GM19372 (cell line): ENCODE measurements at regions not wholly inside any gene's neighbourhood (a gene's known extent, or its start where the extent isn't known, plus 50 kb on each side); places are given as distances from the start of the nearest gene placed in this dataset.

Source experiments
- ATAC-seq: cut with Tn5 transposase; IDR thresholded peaks from one replicate; pipeline ENCODE4 v1.9.1; 2021; ENCODE audit warnings: mild to moderate bottlenecking, low read depth, moderate library complexity; ENCODE audit not compliant: unreplicated experiment

- no peak for ATAC-seq
These were observed 283.8 kb upstream of the DAB1 start for GRCh38 chr1:57707631-57708030.

- no peak for ATAC-seq
These were observed 281.0 kb upstream of the DAB1 start for GRCh38 chr1:57704811-57705210.

GRCh38 chr1:57704231-57704630 lies 280.4 kb upstream of the DAB1 start:
- no peak for ATAC-seq

- no peak for ATAC-seq
These were observed 273.0 kb upstream of the DAB1 start for GRCh38 chr1:57696904-57697303.

GRCh38 chr1:57696043-57696442 lies 272.2 kb upstream of the DAB1 start:
- no peak for ATAC-seq

- ATAC-seq, result no peak
These were observed 262.4 kb upstream of the DAB1 start for GRCh38 chr1:57686306-57686705.

- ATAC-seq, result no peak
These were observed 259.4 kb upstream of the DAB1 start for GRCh38 chr1:57683037-57683942.

- no peak for ATAC-seq
These were observed 254.3 kb upstream of the DAB1 start for GRCh38 chr1:57678138-57678537.

GRCh38 chr1:57675776-57676175 lies 251.9 kb upstream of the DAB1 start:
- no peak for ATAC-seq

GRCh38 chr1:57674801-57675200 lies 250.9 kb upstream of the DAB1 start:
- ATAC-seq, result no peak

GRCh38 chr1:57672346-57673140 lies 248.7 kb upstream of the DAB1 start:
- ATAC-seq, result no peak

- ATAC-seq, result no peak
These were observed 247.9 kb upstream of the DAB1 start for GRCh38 chr1:57671750-57672149.

GRCh38 chr1:57659804-57660203 lies 235.9 kb upstream of the DAB1 start:
- no peak for ATAC-seq

- no peak for ATAC-seq
These were observed 231.3 kb upstream of the DAB1 start for GRCh38 chr1:57655161-57655560.

- no peak for ATAC-seq
These were observed 220.8 kb upstream of the DAB1 start for GRCh38 chr1:57644667-57645066.

GRCh38 chr1:57638239-57638638 lies 214.4 kb upstream of the DAB1 start:
- ATAC-seq, result no peak

- no peak for ATAC-seq
These were observed 213.3 kb upstream of the DAB1 start for GRCh38 chr1:57637155-57637554.

GRCh38 chr1:57633881-57634280 lies 210.0 kb upstream of the DAB1 start:
- no peak for ATAC-seq

- no peak for ATAC-seq
These were observed 209.2 kb upstream of the DAB1 start for GRCh38 chr1:57633056-57633455.

GRCh38 chr1:57632401-57632800 lies 208.5 kb upstream of the DAB1 start:
- no peak for ATAC-seq

- ATAC-seq, result no peak
These were observed 203.8 kb upstream of the DAB1 start for GRCh38 chr1:57627612-57628011.
